Left lung (tissue), 4 donors: ENCODE measurements at regions not wholly inside any gene's neighbourhood (a gene's known extent, or its start where the extent isn't known, plus 50 kb on each side); places are given as distances from the start of the nearest gene placed in this dataset.

Experiments
- ATAC-seq: fragments of 200-7000 bp; cut with Tn5 transposase; one replicate; pipeline ENCODE4 v1.9.1; 2020; ENCODE audit warnings: moderate library complexity
- DNase-seq, 4 donors: peaks; one replicate each; pipeline ENCODE4 v3.0.0-alpha.2; 2013 to 2020
- H3K27ac ChIP-seq, 2 donors: fragments of 200-600 bp; sonication (generic) in 1 of 2; one replicate each; pipeline versions ENCODE4 v1.5.0 to v1.8.0; 2020 to 2021
- H3K27me3 ChIP-seq, 2 donors: fragments of 200-600 bp; sonication (generic) in 1 of 2; one replicate each; pipeline versions ENCODE4 v1.5.0 to v1.8.0; 2020 to 2021
- H3K36me3 ChIP-seq, 2 donors: fragments of 200-600 bp; sonication (generic) in 1 of 2; one replicate each; pipeline versions ENCODE4 v1.5.0 to v1.8.0; 2020 to 2021
- H3K4me1 ChIP-seq, 2 donors: fragments of 200-600 bp; one replicate each; pipeline ENCODE4 v1.8.0; 2021
- H3K4me3 ChIP-seq, 2 donors: fragments of 200-600 bp; sonication (generic) in 1 of 2; one replicate each; pipeline versions ENCODE4 v1.5.0 to v1.8.0; 2020 to 2021; ENCODE audit warnings: mild to moderate bottlenecking in 1 of 2
- H3K9me3 ChIP-seq, 2 donors: fragments of 200-600 bp; sonication (generic) in 1 of 2; one replicate each; pipeline versions ENCODE4 v1.5.0 to v1.8.0; 2020 to 2021
- intact Hi-C, 2 donors: fragments of 100-400 bp; cut with DNase I; formaldehyde crosslinking; loops; one replicate each; pipeline versions ENCODE4 v1.11.2 to v1.14.2; 2022
- TF ChIP-seq, protein P1 (sequence below), 2 donors: fragments of 200-600 bp; sonication (generic) in 1 of 2; IDR thresholded peaks; one replicate each; pipeline versions ENCODE4 v1.5.0 to v1.8.0; 2021; ENCODE audit warnings: antibody characterized with exemption in 2 of 2
- donor health status: DM: no; HTN: yes; CAD: no.
- donor health status: DM: no; HTN: no; CAD: no.

DNA sequence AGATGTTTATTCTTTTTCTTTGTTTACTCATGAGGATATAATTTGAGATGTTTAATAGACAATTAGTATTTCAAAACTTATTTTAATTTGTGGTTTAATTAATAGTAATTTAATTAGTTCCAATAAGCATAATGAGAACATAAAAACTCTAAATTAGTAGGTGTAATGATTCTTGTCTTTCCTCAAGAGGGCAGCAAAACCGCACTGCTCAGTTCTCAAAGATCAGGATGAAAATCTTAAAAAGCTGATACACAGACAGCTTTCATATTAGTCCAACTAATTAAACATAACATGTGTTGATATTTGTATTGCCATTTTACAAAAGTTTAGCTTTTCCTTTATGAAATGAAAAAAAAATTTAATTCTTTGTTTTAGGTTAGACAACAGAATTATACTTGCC lies 106.7 kb upstream of the C21orf91 start:
- intact Hi-C loops, result no loop called here
- Histone ChIP-seq H3K36me3 (no peaks in the 10 kb centered on the region), H3K27me3 (no peaks in the 10 kb centered on the region), H3K4me1 (no peaks in the 10 kb centered on the region), H3K9me3 (no peaks in the 10 kb centered on the region), H3K4me3 (no peak overlapping the region), H3K27ac (no peak overlapping the region)
- ATAC-seq (peak; percentile 62), DNase-seq (peak in 2 of 4 donors; percentile 35 to 61)
- TF ChIP-seq, protein P1, sequence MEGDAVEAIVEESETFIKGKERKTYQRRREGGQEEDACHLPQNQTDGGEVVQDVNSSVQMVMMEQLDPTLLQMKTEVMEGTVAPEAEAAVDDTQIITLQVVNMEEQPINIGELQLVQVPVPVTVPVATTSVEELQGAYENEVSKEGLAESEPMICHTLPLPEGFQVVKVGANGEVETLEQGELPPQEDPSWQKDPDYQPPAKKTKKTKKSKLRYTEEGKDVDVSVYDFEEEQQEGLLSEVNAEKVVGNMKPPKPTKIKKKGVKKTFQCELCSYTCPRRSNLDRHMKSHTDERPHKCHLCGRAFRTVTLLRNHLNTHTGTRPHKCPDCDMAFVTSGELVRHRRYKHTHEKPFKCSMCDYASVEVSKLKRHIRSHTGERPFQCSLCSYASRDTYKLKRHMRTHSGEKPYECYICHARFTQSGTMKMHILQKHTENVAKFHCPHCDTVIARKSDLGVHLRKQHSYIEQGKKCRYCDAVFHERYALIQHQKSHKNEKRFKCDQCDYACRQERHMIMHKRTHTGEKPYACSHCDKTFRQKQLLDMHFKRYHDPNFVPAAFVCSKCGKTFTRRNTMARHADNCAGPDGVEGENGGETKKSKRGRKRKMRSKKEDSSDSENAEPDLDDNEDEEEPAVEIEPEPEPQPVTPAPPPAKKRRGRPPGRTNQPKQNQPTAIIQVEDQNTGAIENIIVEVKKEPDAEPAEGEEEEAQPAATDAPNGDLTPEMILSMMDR (IDR thresholded peaks at IDR 0.05), result peak in 1 of 2 donors; percentile 34

DNA sequence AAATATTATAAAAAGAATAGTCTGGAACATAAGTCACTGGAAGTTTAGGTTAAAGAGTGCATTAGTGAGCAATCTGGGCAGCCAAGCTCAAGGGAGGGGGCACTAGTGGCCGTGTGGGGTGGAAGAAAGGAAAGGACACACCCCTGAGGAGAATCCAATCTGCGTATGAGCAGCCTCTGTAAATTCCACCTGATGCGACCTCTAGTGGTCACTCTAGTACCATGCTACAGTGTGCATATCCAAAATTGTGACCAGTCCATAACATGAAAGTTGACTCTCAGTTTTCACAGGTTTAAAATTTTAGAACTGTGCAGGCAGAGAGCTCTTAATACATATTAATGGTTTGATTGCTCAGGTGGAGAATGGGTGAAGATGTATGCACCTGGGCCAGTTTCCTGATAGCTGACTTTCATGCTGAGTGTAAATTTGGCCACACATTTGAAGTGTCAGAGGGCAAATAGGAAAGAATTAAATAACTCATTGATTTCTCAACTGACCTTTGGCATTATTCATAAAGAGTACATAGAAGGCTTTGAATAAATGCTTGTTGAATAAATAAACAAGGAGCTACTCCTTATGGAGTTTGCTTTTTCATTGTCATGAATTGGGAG lies 105.9 kb upstream of the C21orf91 start:
- TF ChIP-seq, protein P1 (IDR thresholded peaks at IDR 0.05), result peak; percentile 83 to 87
- Histone ChIP-seq H3K9me3 (peaks cover 0 to 7% of the 10 kb centered on the region in 2 donors), H3K27ac (no peak overlapping the region), H3K27me3 (no peaks in the 10 kb centered on the region), H3K4me1 (no peaks in the 10 kb centered on the region), H3K36me3 (no peaks in the 10 kb centered on the region), H3K4me3 (no peak overlapping the region)
- intact Hi-C loops, result no loop called here
- ATAC-seq (peak; percentile 98), DNase-seq (peak in 1 of 4 donors; percentile 64)

DNA sequence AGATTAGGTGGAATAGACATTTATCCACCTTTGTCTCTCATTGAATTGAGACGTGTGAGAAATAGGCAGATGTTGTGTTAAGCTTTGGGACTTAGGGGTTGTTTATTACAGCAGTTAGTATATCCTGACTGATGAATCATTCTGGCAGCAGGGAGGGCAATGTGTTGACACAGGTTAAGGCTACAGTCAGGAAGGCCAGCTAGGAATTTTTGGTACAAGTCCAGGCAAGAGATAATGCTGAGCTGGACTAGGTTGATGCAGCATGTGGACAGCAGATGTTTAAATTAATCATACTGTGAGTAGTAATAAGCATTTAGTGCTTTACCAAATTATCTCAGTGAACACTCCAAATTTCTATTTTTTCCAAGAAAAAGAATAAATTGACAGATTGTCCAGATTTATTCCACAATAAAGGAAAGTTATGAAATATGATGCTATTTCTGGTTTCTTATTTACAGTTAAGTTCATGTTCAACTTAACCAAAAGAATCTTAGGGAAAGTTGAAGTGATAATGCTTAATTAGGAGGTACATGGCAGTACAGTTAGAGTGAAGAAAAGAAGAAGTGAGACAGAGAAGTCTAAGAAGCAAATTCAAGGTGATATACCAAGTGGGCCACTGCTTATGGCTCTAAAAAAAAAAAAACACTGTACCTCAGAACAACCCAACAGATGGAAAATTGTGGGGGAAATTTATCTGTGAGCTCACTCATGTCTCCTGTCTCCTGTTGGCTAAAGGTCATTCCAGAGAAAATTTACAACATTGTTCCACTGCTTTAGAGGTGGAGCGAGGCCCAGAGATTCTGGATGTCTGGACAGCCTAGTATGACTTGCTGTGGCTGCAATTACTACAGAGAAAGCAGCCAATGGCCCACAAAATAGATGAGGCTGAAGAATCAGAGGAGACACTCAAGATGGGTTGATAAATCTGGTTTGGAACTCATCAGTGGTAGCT lies 102.7 kb upstream of the C21orf91 start:
- H3K4me1 ChIP-seq, result no peaks in the 10 kb centered on the region
- H3K9me3 ChIP-seq, result peaks cover 0 to 24% of the 10 kb centered on the region in 2 donors
- no peak overlapping the region for H3K27ac ChIP-seq
- ATAC-seq, result peak; percentile 34
- no peak for DNase-seq
- intact Hi-C loops, result no loop called here
- H3K27me3 ChIP-seq, result no peaks in the 10 kb centered on the region
- no peak overlapping the region for H3K4me3 ChIP-seq
- TF ChIP-seq, protein P1 (IDR thresholded peaks at IDR 0.05), result no peak
- no peaks in the 10 kb centered on the region for H3K36me3 ChIP-seq

DNA sequence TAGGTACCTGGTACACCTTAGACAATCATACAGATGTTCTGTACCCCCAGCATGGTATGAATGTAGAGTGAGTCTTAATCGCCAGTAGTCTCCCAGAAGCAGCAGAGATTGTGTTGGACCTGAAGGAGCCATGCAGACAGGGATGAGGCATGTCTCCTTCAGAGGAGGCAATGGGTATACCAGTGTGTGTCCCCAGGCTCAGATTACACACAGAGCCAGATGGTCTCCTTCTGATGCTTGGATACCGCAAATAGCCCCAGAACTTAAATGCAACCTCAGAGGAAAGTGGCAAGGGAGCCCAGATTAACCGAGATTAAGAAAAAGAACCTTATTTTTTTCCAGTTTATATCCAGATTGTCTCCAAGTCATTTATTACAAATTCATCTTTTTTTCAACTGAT lies 96.8 kb upstream of the C21orf91 start:
- Histone ChIP-seq H3K9me3 (peaks cover 0 to 24% of the 10 kb centered on the region in 2 donors), H3K36me3 (no peaks in the 10 kb centered on the region), H3K27ac (no peak overlapping the region), H3K4me1 (no peaks in the 10 kb centered on the region), H3K4me3 (no peak overlapping the region), H3K27me3 (no peaks in the 10 kb centered on the region)
- no peak for ATAC-seq
- intact Hi-C loops, result no loop called here
- no peak for DNase-seq
- TF ChIP-seq, protein P1 (IDR thresholded peaks at IDR 0.05), result no peak

DNA sequence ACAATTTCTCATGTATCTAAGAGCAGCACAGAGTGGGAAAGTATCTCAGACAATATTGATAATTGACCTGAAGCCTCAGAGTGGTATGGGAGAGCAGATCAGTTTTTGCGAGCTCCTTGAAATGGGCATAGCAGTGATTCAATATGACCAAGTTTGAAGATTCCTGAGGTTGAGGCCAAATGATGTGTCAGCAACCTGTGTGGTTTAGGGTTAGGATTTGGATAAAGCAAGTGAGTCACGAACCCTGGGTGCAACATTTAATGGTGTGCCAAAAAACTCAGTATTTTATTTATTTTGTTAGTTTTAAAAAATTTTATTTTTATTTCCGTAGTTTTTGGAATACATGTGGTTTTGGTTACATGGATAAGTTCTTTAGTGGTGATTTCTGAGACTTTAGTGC lies 92.5 kb upstream of the C21orf91 start:
- ATAC-seq, result no peak
- intact Hi-C loops, result no loop called here

More for the DNA sequence above, 92.5 kb upstream of the C21orf91 start:
- H3K36me3 ChIP-seq, result no peaks in the 10 kb centered on the region
- TF ChIP-seq, protein P1 (IDR thresholded peaks at IDR 0.05), result no peak
- no peaks in the 10 kb centered on the region for H3K27me3 ChIP-seq
- H3K27ac ChIP-seq, result no peak overlapping the region
- no peaks in the 10 kb centered on the region for H3K9me3 ChIP-seq
- no peak for DNase-seq
- H3K4me3 ChIP-seq, result no peak overlapping the region
- no peaks in the 10 kb centered on the region for H3K4me1 ChIP-seq
